Left lobe of liver (tissue), 2 donors: ENCODE measurements at regions not wholly inside any gene's neighbourhood (a gene's known extent, or its start where the extent isn't known, plus 50 kb on each side); places are given as distances from the start of the nearest gene placed in this dataset.
"Not testable (repeated sequence)": the region's sequence is repeated elsewhere in the genome, so short reads cannot be mapped to it uniquely, and the experiment has no call there.

Experiments
- ATAC-seq: fragments of 200-7000 bp; cut with Tn5 transposase; one replicate; pipeline ENCODE4 v1.9.1; 2020; ENCODE audit warnings: mild to moderate bottlenecking, moderate library complexity
- DNase-seq: peaks from one replicate; pipeline ENCODE4 v3.0.0-alpha.2; 2020; ENCODE audit warnings: low spot score
- donor health status: DM: no; HTN: no; CAD: no; lungs with moderate emphysema.
- donor health status: DM: no; HTN: yes; CAD: no.

- DNase-seq (no peak), ATAC-seq (no peak)
Measured at GRCh38 chr4:138113819-138114400, 128.2 kb downstream of the SLC7A11 start.

DNA sequence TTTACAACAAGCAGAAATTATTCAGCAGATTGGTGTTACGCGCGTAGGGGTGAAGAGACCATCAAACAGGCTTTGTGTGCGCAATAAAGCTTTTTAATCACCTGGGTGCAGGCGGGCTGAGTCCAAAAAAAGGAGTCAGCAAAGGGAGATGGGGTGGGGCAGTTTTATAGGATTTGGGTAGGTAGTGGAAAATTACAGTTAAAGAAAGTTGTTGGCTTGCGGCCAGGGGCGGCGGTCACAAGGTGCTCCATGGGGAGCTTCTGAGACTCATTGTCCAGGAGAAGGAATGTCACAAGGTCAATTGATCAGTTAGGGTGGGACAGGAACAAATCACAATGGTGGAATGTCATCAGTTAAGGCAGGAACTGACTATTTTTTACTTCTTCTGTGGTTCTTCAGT lies 129.3 kb downstream of the SLC7A11 start:
- DNase-seq, ATAC-seq: not testable (repeated sequence)

DNA sequence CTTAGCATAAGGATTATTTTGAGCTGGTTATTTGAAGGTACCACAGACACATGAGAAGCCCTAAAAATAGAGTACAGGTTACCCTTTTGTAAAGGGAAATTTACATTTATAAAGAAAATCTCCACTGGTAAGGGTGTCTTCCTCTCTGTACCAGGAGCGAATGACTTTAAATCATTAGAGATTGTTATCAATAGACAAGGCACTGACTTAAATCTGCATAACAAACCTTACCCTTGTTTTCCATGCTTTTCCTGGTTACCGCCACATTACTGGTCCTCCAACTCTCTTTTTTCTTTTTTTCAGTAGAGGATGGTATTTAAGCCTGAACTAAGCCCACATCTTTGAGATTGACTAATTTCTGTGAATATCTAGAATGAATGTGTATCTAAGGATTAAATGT lies 129.8 kb downstream of the SLC7A11 start:
- no peak for DNase-seq
- no peak for ATAC-seq

DNA sequence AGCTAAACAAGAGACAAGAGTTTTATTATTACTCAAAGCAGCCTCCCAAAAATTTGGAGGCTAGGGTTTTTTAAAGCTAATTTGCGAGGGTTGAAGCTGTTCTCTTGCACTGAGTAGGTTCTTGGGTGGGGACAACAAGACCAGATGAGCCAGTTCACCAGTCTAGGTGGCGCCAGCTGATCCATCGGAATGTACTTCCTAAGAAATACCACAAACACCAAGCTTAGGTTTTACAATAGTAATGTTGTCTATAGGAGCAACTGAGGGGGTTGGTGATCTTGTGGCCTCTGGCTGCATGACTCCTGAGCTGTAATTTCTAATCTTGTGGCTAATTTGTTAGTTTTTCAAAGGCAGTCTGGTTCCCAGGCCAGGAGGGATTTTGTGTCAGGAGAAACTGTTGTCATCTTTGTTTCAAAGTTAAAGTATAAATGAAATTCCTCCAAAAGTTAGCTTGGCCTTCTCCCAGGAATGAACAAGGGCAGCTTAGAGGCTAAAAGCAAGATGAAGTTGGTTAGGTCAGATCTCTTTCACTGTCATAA lies 130.6 kb downstream of the SLC7A11 start:
- no peak for DNase-seq
- no peak for ATAC-seq

DNA sequence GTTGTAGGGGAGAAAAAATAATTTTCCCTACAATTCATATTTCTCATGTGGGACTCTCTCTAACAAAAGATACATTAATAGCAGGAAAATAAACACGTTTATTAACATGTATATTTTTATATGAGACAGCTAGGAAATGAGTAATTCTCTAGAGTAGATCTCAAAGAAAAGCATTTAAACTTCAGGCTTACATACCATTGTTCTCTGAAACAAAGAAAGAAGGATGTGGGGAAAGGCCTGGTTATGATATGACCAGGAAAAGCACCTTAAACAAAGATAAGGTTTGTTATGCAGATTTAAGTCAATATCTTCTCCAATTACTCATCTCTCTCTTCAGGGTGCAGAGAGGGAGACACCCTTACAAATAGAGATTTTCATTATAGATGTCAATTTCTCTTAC lies 131.3 kb downstream of the SLC7A11 start:
- DNase-seq: no peak
- no peak for ATAC-seq

GRCh38 chr4:138107023-138107422 lies 135.1 kb downstream of the SLC7A11 start:
- ATAC-seq (no peak), DNase-seq (no peak)

GRCh38 chr4:138105331-138105730 lies 136.8 kb downstream of the SLC7A11 start:
- ATAC-seq (no peak), DNase-seq (no peak)

- peak; percentile 46 for ATAC-seq
- DNase-seq: no peak
Measured at GRCh38 chr4:138104284-138104680, 137.9 kb downstream of the SLC7A11 start.

- ATAC-seq (peak; percentile 62), DNase-seq (no peak)
Measured at GRCh38 chr4:138103597-138104283, 138.4 kb downstream of the SLC7A11 start.

GRCh38 chr4:138099385-138099784 lies 142.8 kb downstream of the SLC7A11 start:
- ATAC-seq: no peak
- DNase-seq: no peak

DNA sequence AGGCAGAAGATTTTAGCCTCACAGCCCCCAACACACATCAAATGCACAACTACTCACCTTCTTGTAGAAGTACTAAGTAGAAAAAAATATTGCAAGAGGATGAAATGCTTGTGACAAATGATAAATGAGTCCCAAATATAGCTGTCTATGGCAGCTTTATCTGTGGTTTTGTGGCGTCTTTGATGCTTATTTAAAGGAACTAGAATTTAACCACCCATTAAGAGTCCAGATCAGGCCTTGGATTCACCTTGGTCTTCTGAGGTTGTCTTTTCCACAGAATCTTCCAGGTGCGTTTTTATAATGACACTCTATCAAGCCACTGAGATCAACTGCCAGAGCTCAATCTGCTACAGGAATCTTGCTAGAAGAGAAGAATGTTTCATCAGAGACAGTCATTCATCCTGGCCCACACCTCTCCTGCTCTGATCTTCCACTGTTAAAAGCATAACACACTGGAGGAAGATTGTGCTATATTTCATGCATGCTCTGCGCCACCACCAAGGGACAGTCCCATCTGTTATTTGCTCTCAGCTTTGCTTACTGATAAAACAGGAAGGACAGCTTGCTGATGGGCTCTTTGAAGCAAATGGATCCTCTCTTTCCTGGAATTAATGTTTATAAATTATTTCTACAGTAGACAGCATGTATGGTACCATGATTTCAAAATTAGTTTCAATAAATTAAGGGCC lies 144.1 kb downstream of the SLC7A11 start:
- DNase-seq (no peak), ATAC-seq (no peak)

- ATAC-seq: peak; percentile 49
- DNase-seq: no peak
Measured at GRCh38 chr4:138096384-138097062, 145.6 kb downstream of the SLC7A11 start.

DNA sequence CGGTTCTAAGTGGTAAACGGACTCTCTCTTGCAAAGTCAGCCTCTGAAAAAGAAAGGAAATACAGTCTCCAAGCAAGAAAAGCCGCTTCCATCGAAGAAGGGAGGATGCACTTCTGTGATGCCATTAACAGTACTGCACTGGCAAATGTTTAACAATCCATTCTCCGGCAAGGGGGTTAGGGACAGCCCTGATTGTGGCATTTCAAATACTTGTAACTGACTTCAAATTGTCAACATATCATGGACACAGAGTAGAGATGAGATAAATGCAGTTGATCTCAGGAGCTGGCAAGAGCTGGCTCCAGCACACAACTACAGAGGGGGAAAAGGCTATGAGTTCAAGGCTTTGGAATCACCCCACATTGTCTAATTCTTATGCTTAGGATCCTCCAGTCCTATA lies 146.8 kb downstream of the SLC7A11 start:
- ATAC-seq (no peak), DNase-seq (no peak)

DNA sequence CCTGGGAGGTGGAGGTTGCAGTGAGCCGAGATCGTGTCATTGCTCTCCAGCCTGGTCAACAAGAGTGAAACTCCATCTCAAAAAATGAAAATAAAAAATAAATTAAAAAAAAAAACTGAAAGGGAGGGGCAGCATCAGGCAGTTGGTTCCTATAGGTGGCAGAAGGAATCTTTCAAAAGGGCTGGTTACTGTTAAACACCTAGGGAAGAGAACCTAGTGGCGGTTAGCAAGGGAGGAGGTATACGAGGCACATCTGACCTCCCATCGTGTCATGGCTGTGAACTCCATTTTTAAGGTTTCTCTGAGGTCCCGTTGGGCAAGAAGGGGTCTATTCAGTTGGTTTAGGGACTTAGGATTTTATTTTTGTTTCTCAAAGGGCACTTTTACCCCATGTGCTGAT lies 150.1 kb downstream of the SLC7A11 start:
- no peak for DNase-seq
- ATAC-seq: no peak

DNA sequence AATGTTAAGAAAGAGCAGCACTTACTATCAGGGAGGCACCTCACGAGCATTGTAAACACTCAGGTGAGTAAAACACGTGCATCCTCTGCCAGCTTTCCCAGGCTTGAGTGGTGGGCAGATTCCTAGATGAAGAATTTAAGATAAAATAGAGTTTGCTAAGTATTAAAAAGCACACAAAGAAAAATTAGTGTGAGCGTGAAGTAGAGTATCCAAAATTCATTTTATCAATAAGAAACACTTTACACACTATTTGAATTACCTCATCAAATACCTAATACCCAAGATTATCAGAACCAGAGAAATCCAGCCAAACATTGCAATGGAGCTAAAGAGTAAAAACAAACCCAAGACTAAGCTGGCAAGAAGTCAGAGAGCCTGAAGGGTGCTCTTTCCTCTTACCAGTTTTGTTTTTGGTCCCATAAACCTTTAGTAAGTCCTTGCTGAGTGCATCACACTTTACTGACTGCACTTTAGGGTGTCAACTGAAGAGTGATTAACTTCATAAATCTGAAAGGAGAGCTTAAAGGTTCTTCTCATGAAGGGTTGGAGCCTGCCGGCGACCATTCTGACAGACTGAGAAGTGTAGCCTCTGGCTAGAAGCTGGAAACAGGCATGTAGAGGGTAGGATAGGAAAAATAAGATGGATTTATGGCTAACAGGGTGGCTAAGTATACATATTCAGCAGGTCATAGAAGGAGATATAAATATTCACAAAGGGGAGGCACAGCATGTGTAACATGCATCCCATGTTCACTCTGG lies 151.1 kb downstream of the SLC7A11 start:
- DNase-seq (no peak), ATAC-seq (no peak)

GRCh38 chr4:138090150-138090917 lies 151.8 kb downstream of the SLC7A11 start:
- peak; percentile 99 for ATAC-seq
- DNase-seq: peak; percentile 62

- ATAC-seq: no peak
- no peak for DNase-seq
Measured at GRCh38 chr4:138088449-138089208, 153.5 kb downstream of the SLC7A11 start.

GRCh38 chr4:138087066-138087719 lies 155.0 kb downstream of the SLC7A11 start:
- ATAC-seq: no peak
- no peak for DNase-seq

DNA sequence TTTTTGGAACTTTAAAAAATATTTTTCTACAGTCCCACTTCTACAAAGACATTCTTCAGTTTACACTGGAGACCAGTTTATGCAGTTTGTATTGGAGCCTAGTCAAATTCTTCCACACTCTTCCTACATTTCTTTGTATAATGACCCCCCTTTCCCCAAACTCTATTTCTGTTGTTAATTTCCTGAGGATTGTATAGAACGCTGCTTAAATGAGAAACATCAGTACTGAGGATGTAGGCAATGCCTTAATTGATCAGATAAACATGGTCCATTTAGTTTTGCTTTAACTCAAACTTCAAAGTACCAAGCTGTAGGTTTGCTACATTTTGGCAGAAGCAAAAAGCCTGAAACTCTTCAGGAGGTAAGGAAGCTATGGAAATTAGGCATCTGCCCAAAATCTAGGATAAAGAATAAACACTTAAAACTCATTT lies 155.5 kb downstream of the SLC7A11 start:
- DNase-seq: no peak

More for the DNA sequence above, 155.5 kb downstream of the SLC7A11 start:
- ATAC-seq: no peak
